SH-SY5Y (cell line): ENCODE measurements at regions not wholly inside any gene's neighbourhood (a gene's known extent, or its start where the extent isn't known, plus 50 kb on each side); places are given as distances from the start of the nearest gene placed in this dataset.

Experiments
- GATA2 ChIP-seq: IDR thresholded peaks from 2 replicates; pipeline ENCODE4 v1.6.1; 2011; ENCODE audit warnings: mild to moderate bottlenecking, low read depth, low read length
- GATA3 ChIP-seq: IDR thresholded peaks from 2 replicates; pipeline ENCODE4 v1.6.1; 2011; ENCODE audit warnings: low read depth, mild to moderate bottlenecking, low read length, moderate library complexity

DNA sequence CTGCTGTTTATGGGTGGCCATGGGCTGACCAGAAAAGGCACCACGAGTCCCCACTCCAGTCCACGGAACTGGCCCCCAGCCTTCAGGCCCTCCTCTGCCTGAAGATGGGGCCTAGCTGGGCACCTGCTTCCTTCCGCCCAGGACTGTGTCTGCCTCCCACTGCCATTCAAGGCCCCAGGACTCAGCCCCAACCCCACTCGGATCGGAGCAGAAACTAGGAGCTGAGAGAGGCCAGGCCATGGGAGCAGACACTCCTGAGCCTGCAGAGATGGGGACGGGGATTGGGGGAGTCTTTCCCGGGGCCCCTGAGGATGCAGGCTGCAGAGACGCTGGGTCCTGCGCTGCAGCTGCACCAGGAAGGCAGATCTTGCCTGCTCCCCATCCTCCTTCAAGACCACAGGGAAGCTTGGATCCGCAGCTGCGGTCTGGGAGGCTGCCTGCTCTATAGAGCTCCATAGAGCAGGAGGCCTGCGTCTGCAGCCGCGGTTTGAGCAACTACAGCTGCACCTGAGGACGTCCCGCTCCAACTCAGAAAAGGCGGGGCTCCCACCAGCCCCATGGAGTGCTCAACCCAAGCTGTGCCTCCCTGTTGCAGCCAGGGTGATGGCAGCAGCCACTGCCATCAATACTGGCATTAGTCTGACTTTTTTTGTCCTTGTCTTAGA, 383.9 kb upstream of the TMCO5A start:
- TF ChIP-seq GATA2 (no peak), GATA3 (no peak)
